ENCODE measurements at regions not wholly inside any gene's neighbourhood (a gene's known extent, or its start where the extent isn't known, plus 50 kb on each side); places are given as distances from the start of the nearest gene placed in this dataset.

DNA sequence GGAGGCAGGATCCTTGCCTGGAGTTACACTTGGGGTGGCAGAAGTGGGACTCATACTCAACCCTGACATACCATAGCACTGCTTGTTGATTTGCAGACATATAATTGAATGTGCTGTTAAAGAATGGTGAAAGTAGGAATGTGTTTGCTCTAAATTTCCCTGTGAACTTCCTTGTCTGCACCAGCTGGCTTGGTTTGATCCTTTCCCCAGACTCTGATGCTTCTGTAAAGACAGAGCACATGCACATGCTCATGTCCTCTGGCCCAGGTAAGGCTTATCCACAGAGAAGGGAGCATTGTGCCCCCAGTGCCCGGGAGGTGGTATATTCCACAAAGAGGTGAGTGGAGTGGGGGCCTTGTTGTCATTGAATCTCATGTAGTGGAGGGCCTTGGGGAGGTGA lies 138.0 kb upstream of the STC2 start:
- H3K4me1 ChIP-seq: no peaks in the 10 kb centered on the region
- no peak overlapping the region for H3K4me3 ChIP-seq (ENCODE audit: low read depth, low read length)
- TF ChIP-seq, protein P1, sequence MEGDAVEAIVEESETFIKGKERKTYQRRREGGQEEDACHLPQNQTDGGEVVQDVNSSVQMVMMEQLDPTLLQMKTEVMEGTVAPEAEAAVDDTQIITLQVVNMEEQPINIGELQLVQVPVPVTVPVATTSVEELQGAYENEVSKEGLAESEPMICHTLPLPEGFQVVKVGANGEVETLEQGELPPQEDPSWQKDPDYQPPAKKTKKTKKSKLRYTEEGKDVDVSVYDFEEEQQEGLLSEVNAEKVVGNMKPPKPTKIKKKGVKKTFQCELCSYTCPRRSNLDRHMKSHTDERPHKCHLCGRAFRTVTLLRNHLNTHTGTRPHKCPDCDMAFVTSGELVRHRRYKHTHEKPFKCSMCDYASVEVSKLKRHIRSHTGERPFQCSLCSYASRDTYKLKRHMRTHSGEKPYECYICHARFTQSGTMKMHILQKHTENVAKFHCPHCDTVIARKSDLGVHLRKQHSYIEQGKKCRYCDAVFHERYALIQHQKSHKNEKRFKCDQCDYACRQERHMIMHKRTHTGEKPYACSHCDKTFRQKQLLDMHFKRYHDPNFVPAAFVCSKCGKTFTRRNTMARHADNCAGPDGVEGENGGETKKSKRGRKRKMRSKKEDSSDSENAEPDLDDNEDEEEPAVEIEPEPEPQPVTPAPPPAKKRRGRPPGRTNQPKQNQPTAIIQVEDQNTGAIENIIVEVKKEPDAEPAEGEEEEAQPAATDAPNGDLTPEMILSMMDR (IDR thresholded peaks at IDR 0.05; ENCODE audit: insufficient read depth in 1 of 2, low read depth in 1 of 2, low read length in 1 of 2, severe bottlenecking in 1 of 2, unreplicated experiment in 1 of 2): no peak
- H3K36me3 ChIP-seq (ENCODE audit: control insufficient read depth, insufficient read depth, low read length): no peaks in the 10 kb centered on the region
- H3K27me3 ChIP-seq (replicated peaks; ENCODE audit: control insufficient read depth, insufficient read depth, low read length): no peaks in the 10 kb centered on the region
- Mint-ChIP-seq H3K27ac (ENCODE audit: unreplicated experiment) (no peak overlapping the region), H3K4me3 (ENCODE audit: unreplicated experiment) (no peak overlapping the region), H3K4me1 (ENCODE audit: low read depth, unreplicated experiment) (no peaks in the 10 kb centered on the region), H3K36me3 (ENCODE audit: insufficient read depth, unreplicated experiment) (no peaks in the 10 kb centered on the region), H3K27me3 (ENCODE audit: insufficient read depth, unreplicated experiment) (peaks cover 3% of the 10 kb centered on the region), H3K9me3 (ENCODE audit: unreplicated experiment) (peaks cover 34% of the 10 kb centered on the region)
- DNase-seq: no peak
- BruUV-seq (replicated peaks): no TSS peak
- ChIA-PET POLR2A (no interaction called here), CTCF (no interaction called here)
- intact Hi-C loops (cut with micrococcal nuclease; ENCODE audit: unreplicated experiment): no loop called here
- peaks cover 4% of the 10 kb centered on the region; the same call in 1 of the 2 replicates for H3K9me3 ChIP-seq

DNA sequence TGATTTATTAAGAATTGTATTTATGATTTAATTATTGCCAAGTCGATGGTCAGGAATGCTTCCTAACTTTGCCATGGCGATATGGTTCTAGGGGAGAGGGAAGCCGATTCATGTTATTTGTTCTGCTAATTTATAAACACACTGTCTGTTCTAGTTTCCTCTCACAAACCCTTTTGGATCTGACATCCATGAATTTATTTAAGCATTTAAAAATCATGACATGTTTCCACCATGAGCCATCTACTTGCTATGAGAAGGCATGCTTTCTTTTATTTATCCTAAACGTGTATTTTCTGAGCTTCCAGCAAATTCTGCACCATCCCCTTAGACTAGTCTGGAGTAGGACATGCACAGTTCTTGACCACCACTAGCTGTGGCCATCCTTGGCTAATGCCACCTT lies 136.6 kb upstream of the STC2 start:
- peaks cover 3% of the 10 kb centered on the region for H3K27me3 Mint-ChIP-seq (ENCODE audit: insufficient read depth, unreplicated experiment)
- H3K27ac Mint-ChIP-seq (ENCODE audit: unreplicated experiment): no peak overlapping the region
- no peak for DNase-seq
- intact Hi-C loops (cut with micrococcal nuclease; ENCODE audit: unreplicated experiment): no loop called here
- ChIA-PET CTCF (no interaction called here), POLR2A (no interaction called here)
- Histone ChIP-seq H3K9me3 (peaks cover 4% of the 10 kb centered on the region; the same call in 1 of the 2 replicates), H3K4me3 (ENCODE audit: low read depth, low read length) (no peak overlapping the region), H3K27me3 (replicated peaks; ENCODE audit: control insufficient read depth, insufficient read depth, low read length) (no peaks in the 10 kb centered on the region), H3K36me3 (ENCODE audit: control insufficient read depth, insufficient read depth, low read length) (no peaks in the 10 kb centered on the region), H3K4me1 (no peaks in the 10 kb centered on the region)
- TF ChIP-seq, protein P1 (IDR thresholded peaks at IDR 0.05; ENCODE audit: insufficient read depth in 1 of 2, low read depth in 1 of 2, low read length in 1 of 2, severe bottlenecking in 1 of 2, unreplicated experiment in 1 of 2): no peak
- no peak overlapping the region for H3K4me3 Mint-ChIP-seq (ENCODE audit: unreplicated experiment)
- H3K36me3 Mint-ChIP-seq (ENCODE audit: insufficient read depth, unreplicated experiment): no peaks in the 10 kb centered on the region
- peaks cover 34% of the 10 kb centered on the region for H3K9me3 Mint-ChIP-seq (ENCODE audit: unreplicated experiment)
- no TSS peak for BruUV-seq (replicated peaks)
- H3K4me1 Mint-ChIP-seq (ENCODE audit: low read depth, unreplicated experiment): no peaks in the 10 kb centered on the region

- no peak overlapping the region for H3K4me3 Mint-ChIP-seq (ENCODE audit: unreplicated experiment)
- BruUV-seq (replicated peaks): no TSS peak
- H3K27ac Mint-ChIP-seq (ENCODE audit: unreplicated experiment): no peak overlapping the region
- TF ChIP-seq, protein P1 (IDR thresholded peaks at IDR 0.05; ENCODE audit: insufficient read depth in 1 of 2, low read depth in 1 of 2, low read length in 1 of 2, severe bottlenecking in 1 of 2, unreplicated experiment in 1 of 2): no peak
- H3K36me3 Mint-ChIP-seq (ENCODE audit: insufficient read depth, unreplicated experiment): no peaks in the 10 kb centered on the region
- DNase-seq: no peak
- peaks cover 4% of the 10 kb centered on the region; the same call in 1 of the 2 replicates for H3K9me3 ChIP-seq
- peaks cover 3% of the 10 kb centered on the region for H3K27me3 Mint-ChIP-seq (ENCODE audit: insufficient read depth, unreplicated experiment)
- intact Hi-C loops (cut with micrococcal nuclease; ENCODE audit: unreplicated experiment): no loop called here
- H3K4me3 ChIP-seq (ENCODE audit: low read depth, low read length): no peak overlapping the region
- H3K4me1 Mint-ChIP-seq (ENCODE audit: low read depth, unreplicated experiment): no peaks in the 10 kb centered on the region
- H3K4me1 ChIP-seq: no peaks in the 10 kb centered on the region
- ChIA-PET POLR2A (no interaction called here), CTCF (no interaction called here)
- H3K36me3 ChIP-seq (ENCODE audit: control insufficient read depth, insufficient read depth, low read length): no peaks in the 10 kb centered on the region
- H3K9me3 Mint-ChIP-seq (ENCODE audit: unreplicated experiment): peaks cover 34% of the 10 kb centered on the region
- H3K27me3 ChIP-seq (replicated peaks; ENCODE audit: control insufficient read depth, insufficient read depth, low read length): no peaks in the 10 kb centered on the region
Observed at GRCh38 chr5:173463207-173463606, 135.0 kb upstream of the STC2 start.

Data from Caco-2 (cell line).